HepG2 (cell line): ENCODE measurements at regions not wholly inside any gene's neighbourhood (a gene's known extent, or its start where the extent isn't known, plus 50 kb on each side); places are given as distances from the start of the nearest gene placed in this dataset.

Source experiments
- ATAC-seq: fragments of 200-7000 bp; cut with Tn5 transposase; 3 replicates; pipeline ENCODE4 v1.9.1; 2020; ENCODE audit warnings: mild to moderate bottlenecking, moderate library complexity
- BruUV-seq: library from RNA; stranded (reverse); fragments of 400-500 nt; replicated peaks from 2 replicates; lab custom pipeline; 2021; lab: Mats Ljungman, UMichigan
- CTCF ChIA-PET: fragments of 300-600 bp; formaldehyde crosslinking; extraction: SDS; loops from one replicate; lab custom pipeline; 2021; ENCODE audit warnings: low total read pairs, inconsistent platforms, low intra/inter-chr PET ratio; lab: Yijun Ruan, JAX
- POLR2A ChIA-PET: fragments of 350-600 bp; sonication (Branson Sonifier 250); formaldehyde crosslinking; loops from one replicate; lab custom pipeline; 2020; ENCODE audit warnings: antibody characterized with exemption, inconsistent platforms; lab: Yijun Ruan, JAX
- DNase-seq: peaks from one replicate; pipeline ENCODE4 v3.0.0-alpha.2; 2015; ENCODE audit warnings: low spot score
- FAIRE-seq: peaks from 3 replicates; lab custom pipeline; 2011; peaks lifted over from hg19 to GRCh38; lab: Jason Lieb, UNC
- H2AFZ ChIP-seq: one replicate; pipeline ENCODE4 v1.6.1; 2011; ENCODE audit warnings: low read length, inconsistent platforms
- H3K27ac ChIP-seq: fragments of 300-600 bp; 3 replicates; pipeline ENCODE4 v1.8.0; 2011; ENCODE audit warnings: mixed run types, mild to moderate bottlenecking, mixed read lengths, low read length, inconsistent platforms; ENCODE audit not compliant: insufficient read depth; ENCODE audit errors: extremely low read length
- H3K27me3 ChIP-seq, 2 experiments: fragments of 200-600 bp in 1 of 2; 2 replicates in 1 of 2; 3 replicates in 1 of 2; pipeline versions ENCODE4 v1.6.0 to v1.8.0; 2011; ENCODE audit warnings: low read length in 2 of 2, mild to moderate bottlenecking in 2 of 2, moderate library complexity in 2 of 2, inconsistent platforms in 1 of 2; ENCODE audit not compliant: insufficient read depth in 2 of 2, control insufficient read depth in 1 of 2
- H3K36me3 ChIP-seq, 2 experiments: fragments of 200-600 bp in 1 of 2; replicated peaks in 1 of 2; 2 replicates in 1 of 2; 3 replicates in 1 of 2; pipeline versions ENCODE4 v1.5.1 to v1.8.0; 2011; ENCODE audit warnings: low read length in 2 of 2, inconsistent platforms in 1 of 2; ENCODE audit not compliant: insufficient read depth in 2 of 2, control insufficient read depth in 1 of 2
- H3K4me1 ChIP-seq: 2 replicates; pipeline ENCODE4 v1.5.1; 2012; ENCODE audit warnings: low read length, inconsistent platforms; ENCODE audit not compliant: insufficient read depth
- H3K4me2 ChIP-seq: 2 replicates; pipeline ENCODE4 v1.6.0; 2011; ENCODE audit warnings: low read depth, low read length, inconsistent platforms
- H3K4me3 ChIP-seq, 3 experiments: fragments of 200-600 bp in 1 of 3; sonication (generic), shearing (Covaris generic) in 1 of 3; replicated peaks in 1 of 3; 2 replicates each; pipeline ENCODE4 v1.5.1; 2011 to 2016; ENCODE audit warnings: low read length in 3 of 3, inconsistent platforms in 2 of 3, low read depth in 2 of 3, mild to moderate bottlenecking in 2 of 3, control low read depth in 1 of 3, mixed read lengths in 1 of 3; ENCODE audit not compliant: insufficient read depth in 1 of 3
- H3K79me2 ChIP-seq: one replicate; pipeline ENCODE4 v1.6.1; 2011; ENCODE audit warnings: low read length, inconsistent platforms; ENCODE audit not compliant: insufficient read depth
- H3K9ac ChIP-seq: 2 replicates; pipeline ENCODE4 v1.6.0; 2011; ENCODE audit warnings: mild to moderate bottlenecking, low read depth, low read length, inconsistent platforms; ENCODE audit not compliant: insufficient read depth
- H3K9me3 ChIP-seq: 2 replicates; pipeline ENCODE4 v1.5.1; 2012; ENCODE audit warnings: mild to moderate bottlenecking, low read length
- H4K20me1 ChIP-seq: 2 replicates; pipeline ENCODE4 v1.6.0; 2011; ENCODE audit warnings: inconsistent platforms, mild to moderate bottlenecking, low read length, moderate library complexity; ENCODE audit not compliant: insufficient read depth
- GABPB1 ChIP-seq: IDR thresholded peaks from 2 replicates; pipeline ENCODE4 v1.6.1; 2016; ENCODE audit warnings: mild to moderate bottlenecking, missing genetic modification reagents, moderate library complexity, missing compliant biosample characterization
- RBM22 ChIP-seq: fragments of 200-400 bp; formaldehyde crosslinking; optimal IDR thresholded peaks from 2 replicates; pipeline ENCODE3; 2017; ENCODE audit warnings: mild to moderate bottlenecking, low read length, moderate library complexity
- SRSF4 ChIP-seq: fragments of 200-400 bp; formaldehyde crosslinking; IDR thresholded peaks from one replicate; pipeline ENCODE4 v1.6.1; 2018; ENCODE audit warnings: mild to moderate bottlenecking, low read depth, low read length, moderate library complexity; ENCODE audit not compliant: poor library complexity, severe bottlenecking
- ZFX ChIP-seq: sonication (generic); formaldehyde crosslinking; IDR thresholded peaks from 2 replicates; pipeline ENCODE4 v1.4.0; 2020; ENCODE audit warnings: mild to moderate bottlenecking, low read depth, missing genetic modification reagents, moderate library complexity
- ZNF713 ChIP-seq: sonication (generic); formaldehyde crosslinking; IDR thresholded peaks from 2 replicates; pipeline ENCODE4 v1.4.0; 2020; ENCODE audit warnings: mild to moderate bottlenecking, missing genetic modification reagents
- WGBS: methylation state at CpG from one replicate; pipeline ENCODE4 v1.1.6; 2017; ENCODE audit warnings: low lambda C conversion rate; 5-methylcytosine and 5-hydroxymethylcytosine counted together
- in situ Hi-C: cut with HindIII; loops from 2 replicates; pipeline ENCODE4 v1.10.0; 2017; ENCODE audit warnings: low pct_unique_long_range_greater_than_20kb; ENCODE audit not compliant: extremely low pct_ligation_motif_present
- intact Hi-C: fragments of 100-400 bp; cut with micrococcal nuclease; formaldehyde crosslinking; loops from one replicate; pipeline ENCODE4 v1.10.0; 2022; ENCODE audit not compliant: unreplicated experiment
- TF ChIP-seq, protein P1 (sequence below): sonication (generic); formaldehyde crosslinking; IDR thresholded peaks from 2 replicates; pipeline ENCODE4 v1.4.0; 2020; ENCODE audit warnings: mild to moderate bottlenecking, missing genetic modification reagents
- TF ChIP-seq, protein P2 (sequence below): sonication (generic); formaldehyde crosslinking; IDR thresholded peaks from 2 replicates; pipeline ENCODE4 v1.8.0; 2022; ENCODE audit warnings: missing genetic modification reagents, mild to moderate bottlenecking, inconsistent platforms, borderline replicate concordance
- TF ChIP-seq, protein P3 (sequence below): sonication (generic); formaldehyde crosslinking; IDR thresholded peaks from 2 replicates; pipeline ENCODE4 v1.4.0; 2020; ENCODE audit warnings: missing genetic modification reagents

DNA sequence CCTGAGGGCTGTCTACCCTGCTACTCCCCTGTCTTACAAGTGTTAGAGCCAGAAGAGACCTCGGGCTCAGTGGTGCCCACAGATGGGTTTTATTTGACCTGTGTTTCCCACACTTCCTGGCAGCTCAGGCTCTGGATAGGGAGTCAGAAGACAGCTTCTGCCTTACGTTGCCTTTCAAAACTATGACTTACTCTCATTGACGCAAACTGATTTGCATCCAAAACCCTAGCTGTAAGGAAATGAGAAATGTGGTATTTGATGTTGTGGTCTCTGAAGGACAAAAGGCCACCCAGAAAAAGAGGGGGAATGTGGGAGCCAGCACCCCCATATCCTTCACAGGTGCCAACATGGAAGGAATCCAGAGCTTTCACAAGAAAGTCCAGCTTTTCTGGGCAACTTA, 180.2 kb downstream of the ATG4C start:
- Histone ChIP-seq H3K36me3 (no peaks in the 10 kb centered on the region), H3K4me1 (no peaks in the 10 kb centered on the region), H3K79me2 (no peaks in the 10 kb centered on the region), H3K27me3 (no peaks in the 10 kb centered on the region), H3K4me2 (no peak overlapping the region), H2AFZ (no peak overlapping the region), H3K9ac (no peak overlapping the region), H3K4me3 (no peak overlapping the region), H3K27ac (no peak overlapping the region), H4K20me1 (no peaks in the 10 kb centered on the region), H3K9me3 (no peaks in the 10 kb centered on the region)
- no peak for FAIRE-seq
- no peak for DNase-seq
- intact Hi-C loops: loop anchor here (5.0 kb wide), 1 partner anchor 573 kb away; no protein-coding TSS in a partner anchor
- no TSS peak for BruUV-seq
- POLR2A ChIA-PET: no interaction called here
- in situ Hi-C loops: loop anchor here (10.0 kb wide), 1 partner anchor 181 kb away; no protein-coding TSS in a partner anchor
- ATAC-seq: no peak
- TF ChIP-seq SRSF4: no peak
- TF ChIP-seq GABPB1 (CRISPR knock-in tag): no peak
- TF ChIP-seq, protein P1, sequence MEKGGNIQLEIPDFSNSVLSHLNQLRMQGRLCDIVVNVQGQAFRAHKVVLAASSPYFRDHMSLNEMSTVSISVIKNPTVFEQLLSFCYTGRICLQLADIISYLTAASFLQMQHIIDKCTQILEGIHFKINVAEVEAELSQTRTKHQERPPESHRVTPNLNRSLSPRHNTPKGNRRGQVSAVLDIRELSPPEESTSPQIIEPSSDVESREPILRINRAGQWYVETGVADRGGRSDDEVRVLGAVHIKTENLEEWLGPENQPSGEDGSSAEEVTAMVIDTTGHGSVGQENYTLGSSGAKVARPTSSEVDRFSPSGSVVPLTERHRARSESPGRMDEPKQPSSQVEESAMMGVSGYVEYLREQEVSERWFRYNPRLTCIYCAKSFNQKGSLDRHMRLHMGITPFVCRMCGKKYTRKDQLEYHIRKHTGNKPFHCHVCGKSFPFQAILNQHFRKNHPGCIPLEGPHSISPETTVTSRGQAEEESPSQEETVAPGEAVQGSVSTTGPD: no peak
- TF ChIP-seq, protein P2, sequence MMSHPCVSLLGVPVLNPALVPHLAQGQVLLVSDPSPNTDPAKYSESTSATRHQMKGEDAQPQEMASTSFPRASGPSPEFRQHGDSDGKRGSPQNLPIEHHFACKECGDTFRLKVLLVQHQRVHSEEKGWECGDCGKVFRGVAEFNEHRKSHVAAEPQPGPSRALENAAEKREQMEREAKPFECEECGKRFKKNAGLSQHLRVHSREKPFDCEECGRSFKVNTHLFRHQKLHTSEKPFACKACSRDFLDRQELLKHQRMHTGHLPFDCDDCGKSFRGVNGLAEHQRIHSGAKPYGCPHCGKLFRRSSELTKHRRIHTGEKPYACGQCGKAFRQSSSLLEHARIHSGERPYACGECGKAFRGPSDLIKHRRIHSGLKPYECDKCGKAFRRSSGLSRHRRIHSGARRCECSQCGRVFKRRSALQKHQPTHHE: no peak
- no peak for TF ChIP-seq ZFX (CRISPR knock-in tag)
- no peak for TF ChIP-seq ZNF713 (CRISPR knock-in tag)
- CTCF ChIA-PET: no interaction called here
- 28% methylated on average over 3 of the region's 3 CpGs for WGBS

DNA sequence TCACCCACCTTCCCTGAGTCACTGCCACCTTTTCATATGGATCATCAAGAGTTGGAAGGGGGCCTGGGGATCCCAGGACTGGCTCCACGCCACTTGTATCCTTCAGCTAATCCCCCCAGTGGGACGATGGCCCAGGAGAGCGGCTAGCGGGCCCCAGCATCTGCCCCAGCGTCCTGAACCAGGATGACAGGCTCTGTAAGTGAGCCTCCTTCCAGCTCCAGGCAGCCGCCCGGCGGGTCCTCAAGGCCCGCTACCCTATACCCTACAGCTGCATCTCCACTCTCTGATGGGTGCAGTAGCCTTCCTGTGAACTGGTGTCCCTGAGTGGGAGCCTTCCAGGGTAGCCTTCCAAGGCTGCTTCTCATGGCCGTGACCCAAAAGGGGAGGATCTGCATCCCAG, 183.1 kb downstream of the ATG4C start:
- Histone ChIP-seq H3K27ac (no peak overlapping the region), H3K27me3 (no peaks in the 10 kb centered on the region; a peak in 1 of 5 replicates), H3K36me3 (no peaks in the 10 kb centered on the region), H3K4me1 (no peaks in the 10 kb centered on the region), H3K9me3 (no peaks in the 10 kb centered on the region)
- POLR2A ChIA-PET: no interaction called here
- in situ Hi-C loops: loop anchor here (10.0 kb wide), 1 partner anchor 178 kb away; no protein-coding TSS in a partner anchor
- no TSS peak for BruUV-seq
- TF ChIP-seq, protein P3, sequence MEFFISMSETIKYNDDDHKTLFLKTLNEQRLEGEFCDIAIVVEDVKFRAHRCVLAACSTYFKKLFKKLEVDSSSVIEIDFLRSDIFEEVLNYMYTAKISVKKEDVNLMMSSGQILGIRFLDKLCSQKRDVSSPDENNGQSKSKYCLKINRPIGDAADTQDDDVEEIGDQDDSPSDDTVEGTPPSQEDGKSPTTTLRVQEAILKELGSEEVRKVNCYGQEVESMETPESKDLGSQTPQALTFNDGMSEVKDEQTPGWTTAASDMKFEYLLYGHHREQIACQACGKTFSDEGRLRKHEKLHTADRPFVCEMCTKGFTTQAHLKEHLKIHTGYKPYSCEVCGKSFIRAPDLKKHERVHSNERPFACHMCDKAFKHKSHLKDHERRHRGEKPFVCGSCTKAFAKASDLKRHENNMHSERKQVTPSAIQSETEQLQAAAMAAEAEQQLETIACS: no peak
- no peak for TF ChIP-seq RBM22
- TF ChIP-seq, all 625 proteins: peak for 0
- DNase-seq (no peak), FAIRE-seq (no peak), ATAC-seq (no peak)
- no peak overlapping the region for H3K4me2 ChIP-seq
- H4K20me1 ChIP-seq: no peaks in the 10 kb centered on the region
- no peak overlapping the region for H2AFZ ChIP-seq
- H3K79me2 ChIP-seq: no peaks in the 10 kb centered on the region
- intact Hi-C loops: no loop called here
- 13% methylated on average over 5 of the region's 10 CpGs for WGBS
- H3K4me3 ChIP-seq: no peak overlapping the region
- H3K9ac ChIP-seq: no peak overlapping the region
- CTCF ChIA-PET: no interaction called here
